Testis (tissue), 2 donors: ENCODE measurements at regions not wholly inside any gene's neighbourhood (a gene's known extent, or its start where the extent isn't known, plus 50 kb on each side); places are given as distances from the start of the nearest gene placed in this dataset.
"Not testable (repeated sequence)": the region's sequence is repeated elsewhere in the genome, so short reads cannot be mapped to it uniquely, and the experiment has no call there.

ENCODE experiments used
- DNase-seq: peaks from one replicate; pipeline ENCODE4 v3.0.0-alpha.2; 2019
- H3K27ac ChIP-seq, 2 donors: fragments of 200-600 bp; sonication (generic); one replicate each; pipeline ENCODE4 v1.5.1; 2019
- H3K27me3 ChIP-seq: fragments of 200-600 bp; sonication (generic); one replicate; pipeline ENCODE4 v1.5.1; 2019
- H3K36me3 ChIP-seq: fragments of 200-600 bp; sonication (generic); one replicate; pipeline ENCODE4 v1.5.1; 2017; ENCODE audit warnings: low read depth; ENCODE audit errors: missing control alignments
- H3K4me1 ChIP-seq: fragments of 200-600 bp; sonication (generic); one replicate; pipeline ENCODE4 v1.5.1; 2019
- H3K4me3 ChIP-seq, 2 donors: fragments of 200-600 bp; sonication (generic); one replicate each; pipeline ENCODE4 v1.5.1; 2017 to 2019
- H3K9me3 ChIP-seq: fragments of 200-600 bp; sonication (generic); one replicate; pipeline ENCODE4 v1.5.1; 2017
- POLR2A ChIP-seq: fragments of 450-650 bp; IDR thresholded peaks from one replicate; pipeline ENCODE4 v1.6.1; 2017; ENCODE audit warnings: antibody characterized with exemption, mild to moderate bottlenecking, moderate library complexity
- WGBS, 2 donors: methylation state at CpG; one replicate each; pipeline ENCODE4 v1.1.5; 2018; 5-methylcytosine and 5-hydroxymethylcytosine counted together
- intact Hi-C: fragments of 100-400 bp; cut with DNase I; formaldehyde crosslinking; loops from one replicate; pipeline ENCODE4 v1.15.1; 2023; ENCODE audit warnings: low total_unique reads
- microRNA counts, 2 donors: library from miRNA; unstranded; fragments of <30 nt; microRNA quantifications; one replicate each; lab custom pipeline; 2016
- microRNA-seq, 2 donors: library from miRNA; unstranded; fragments of <30 nt; microRNA quantifications; one replicate each; pipeline ENCODE4, GENCODE V29; 2016; ENCODE audit warnings: borderline number of aligned reads in 2 of 2, borderline replicate concordance in 1 of 2
- small RNA-seq, 2 donors: library from RNA; depleted of rRNA; stranded (forward); fragments of <200 nt; gene quantifications; one replicate each; pipeline ENCODE3, GENCODE V24; 2016
- TF ChIP-seq, protein P1 (sequence below), 3 experiments: fragments of 450-650 bp in 2 of 3; fragments of 200-600 bp in 1 of 3; sonication (generic) in 1 of 3; IDR thresholded peaks; one replicate each; pipeline ENCODE4 v1.5.1; 2016 to 2019; ENCODE audit warnings: antibody characterized with exemption in 3 of 3, mild to moderate bottlenecking in 2 of 3, moderate library complexity in 1 of 3

DNA sequence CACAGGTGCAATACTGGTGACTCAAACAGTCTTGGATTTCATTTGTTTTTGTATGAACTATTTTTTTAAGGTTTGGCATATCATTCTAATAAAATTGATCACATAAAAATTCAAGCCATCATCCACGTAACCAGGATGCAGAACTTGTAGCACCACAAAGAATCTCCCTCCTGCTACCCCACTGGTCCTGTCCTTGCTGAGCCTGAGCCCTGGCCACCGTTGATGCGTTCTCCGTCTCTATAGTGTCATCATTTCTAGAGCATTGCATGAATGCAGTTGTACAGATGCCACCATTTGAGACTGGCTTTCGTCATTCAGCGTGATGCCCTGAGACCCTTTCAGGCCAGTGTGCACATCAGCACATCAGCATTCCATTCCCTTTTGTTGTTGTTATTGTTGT is 273.5 kb downstream of the TCERG1L start:
- Histone ChIP-seq H3K36me3 (no peaks in the 10 kb centered on the region), H3K4me1 (no peaks in the 10 kb centered on the region), H3K9me3 (no peaks in the 10 kb centered on the region), H3K4me3 (no peak overlapping the region), H3K27ac (no peak overlapping the region), H3K27me3 (no peaks in the 10 kb centered on the region)
- DNase-seq, result no peak
- TF ChIP-seq, protein P1, sequence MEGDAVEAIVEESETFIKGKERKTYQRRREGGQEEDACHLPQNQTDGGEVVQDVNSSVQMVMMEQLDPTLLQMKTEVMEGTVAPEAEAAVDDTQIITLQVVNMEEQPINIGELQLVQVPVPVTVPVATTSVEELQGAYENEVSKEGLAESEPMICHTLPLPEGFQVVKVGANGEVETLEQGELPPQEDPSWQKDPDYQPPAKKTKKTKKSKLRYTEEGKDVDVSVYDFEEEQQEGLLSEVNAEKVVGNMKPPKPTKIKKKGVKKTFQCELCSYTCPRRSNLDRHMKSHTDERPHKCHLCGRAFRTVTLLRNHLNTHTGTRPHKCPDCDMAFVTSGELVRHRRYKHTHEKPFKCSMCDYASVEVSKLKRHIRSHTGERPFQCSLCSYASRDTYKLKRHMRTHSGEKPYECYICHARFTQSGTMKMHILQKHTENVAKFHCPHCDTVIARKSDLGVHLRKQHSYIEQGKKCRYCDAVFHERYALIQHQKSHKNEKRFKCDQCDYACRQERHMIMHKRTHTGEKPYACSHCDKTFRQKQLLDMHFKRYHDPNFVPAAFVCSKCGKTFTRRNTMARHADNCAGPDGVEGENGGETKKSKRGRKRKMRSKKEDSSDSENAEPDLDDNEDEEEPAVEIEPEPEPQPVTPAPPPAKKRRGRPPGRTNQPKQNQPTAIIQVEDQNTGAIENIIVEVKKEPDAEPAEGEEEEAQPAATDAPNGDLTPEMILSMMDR (IDR thresholded peaks at IDR 0.05), result no peak
- no peak for TF ChIP-seq POLR2A
- 85 to 94% methylated on average over 6 of the region's 6 CpGs for WGBS, 2 donors
- intact Hi-C loops, result no loop called here

DNA sequence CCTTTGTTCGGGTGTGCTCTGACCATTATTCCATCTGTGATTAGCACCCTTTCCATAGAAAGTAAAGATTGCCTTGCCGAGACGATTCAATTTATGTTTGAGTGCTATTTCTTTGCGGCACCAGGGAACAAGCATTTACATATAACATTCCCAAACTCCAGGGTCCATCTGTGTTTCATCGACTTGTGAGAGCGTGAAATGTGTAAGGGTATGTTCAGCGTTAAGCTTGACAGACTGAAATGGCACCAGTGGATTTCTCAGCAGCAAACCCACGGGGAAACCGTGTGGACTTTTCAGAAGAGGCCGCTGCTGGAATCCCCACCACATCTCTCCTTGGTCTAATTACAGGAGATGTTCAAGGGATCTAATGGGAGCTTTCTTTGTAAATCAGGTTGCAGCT is 270.5 kb downstream of the TCERG1L start:
- DNase-seq, result no peak
- TF ChIP-seq POLR2A, result no peak
- TF ChIP-seq, protein P1 (IDR thresholded peaks at IDR 0.05), result no peak
- no peak overlapping the region for H3K27ac ChIP-seq
- no peak overlapping the region for H3K4me3 ChIP-seq
- no peaks in the 10 kb centered on the region for H3K9me3 ChIP-seq
- H3K36me3 ChIP-seq, result no peaks in the 10 kb centered on the region
- intact Hi-C loops, result no loop called here
- WGBS, 2 donors, result 90 to 93% methylated on average over 10 of the region's 10 CpGs
- peaks cover 6% of the 10 kb centered on the region for H3K4me1 ChIP-seq
- H3K27me3 ChIP-seq, result no peaks in the 10 kb centered on the region

DNA sequence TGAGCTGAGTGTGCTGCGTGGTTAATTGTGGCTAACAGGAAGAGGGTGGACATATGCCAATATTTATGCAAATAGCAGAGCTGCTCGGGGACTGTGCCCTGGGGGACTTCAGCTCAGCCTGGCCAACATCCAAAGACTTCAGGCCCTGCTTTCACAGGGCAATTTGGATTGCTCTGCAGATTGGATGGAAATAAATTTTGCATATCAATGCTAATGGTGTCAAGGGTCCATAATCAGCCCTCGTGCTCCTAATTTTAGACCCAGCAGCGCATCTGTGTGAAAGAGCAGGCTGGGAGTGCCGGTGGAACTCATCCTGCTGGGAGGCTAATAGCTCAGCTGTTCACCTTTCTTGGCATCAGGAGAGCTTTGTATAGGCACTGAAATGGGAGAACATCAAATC is 270.1 kb downstream of the TCERG1L start:
- Histone ChIP-seq H3K4me3 (no peak overlapping the region), H3K9me3 (no peaks in the 10 kb centered on the region), H3K4me1 (peaks cover 6% of the 10 kb centered on the region), H3K27me3 (no peaks in the 10 kb centered on the region), H3K27ac (no peak overlapping the region), H3K36me3 (no peaks in the 10 kb centered on the region)
- DNase-seq, result no peak
- TF ChIP-seq, protein P1 (IDR thresholded peaks at IDR 0.05), result no peak
- TF ChIP-seq POLR2A, result no peak
- intact Hi-C loops, result no loop called here
- WGBS, 2 donors, result 47 to 61% methylated on average over 5 of the region's 5 CpGs

DNA sequence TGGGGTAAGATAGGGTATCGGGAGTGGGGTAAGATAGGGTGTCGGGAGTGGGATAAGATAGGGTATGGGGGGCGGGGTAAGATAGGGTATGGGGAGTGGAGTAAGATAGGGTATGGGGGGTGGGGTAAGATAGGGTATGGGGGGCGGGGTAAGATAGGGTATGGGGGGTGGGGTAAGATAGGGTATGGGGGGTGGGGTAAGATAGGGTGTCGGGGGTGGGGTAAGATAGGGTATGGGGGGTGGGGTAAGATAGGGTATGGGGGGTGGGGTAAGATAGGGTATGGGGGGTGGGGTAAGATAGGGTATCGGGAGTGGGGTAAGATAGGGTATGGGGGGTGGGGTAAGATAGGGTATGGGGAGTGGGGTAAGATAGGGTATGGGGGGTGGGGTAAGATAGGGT is 269.5 kb downstream of the TCERG1L start:
- H3K27me3 ChIP-seq, DNase-seq, H3K4me1 ChIP-seq, H3K4me3 ChIP-seq, intact Hi-C loops, H3K36me3 ChIP-seq, H3K27ac ChIP-seq, H3K9me3 ChIP-seq: not testable (repeated sequence)
- 100% methylated on average over 2 of the region's 6 CpGs; no CpG with 5 or more reads in 1 of the 2 donors for WGBS, 2 donors

MicroRNAs in the stretch of these regions (microRNA counts, 767-probe panel; counts per million panel counts)
- 0 to 152 counts per million in 2 donors for microRNA hsa-miR-378c (lab: Ali Mortazavi, UCI)

Small RNAs in the stretch of these regions (microRNA-seq; reads per million reads assigned to microRNA genes)
- gene MIR378C, result 0 reads per million in 2 donors

Small RNAs in the stretch of these regions (small RNA-seq; reads per million reads assigned to genes)
- 0 reads per million in 2 donors for gene MIR378C
- 0 reads per million in 2 donors for gene RF00019
